GM19463 (cell line): ENCODE measurements at regions not wholly inside any gene's neighbourhood (a gene's known extent, or its start where the extent isn't known, plus 50 kb on each side); places are given as distances from the start of the nearest gene placed in this dataset.
"Not testable (repeated sequence)": the region's sequence is repeated elsewhere in the genome, so short reads cannot be mapped to it uniquely, and the experiment has no call there.

ENCODE experiments used
- ATAC-seq: cut with Tn5 transposase; IDR thresholded peaks from one replicate; pipeline ENCODE4 v1.9.1; 2021; ENCODE audit warnings: mild to moderate bottlenecking, moderate library complexity; ENCODE audit not compliant: unreplicated experiment

DNA sequence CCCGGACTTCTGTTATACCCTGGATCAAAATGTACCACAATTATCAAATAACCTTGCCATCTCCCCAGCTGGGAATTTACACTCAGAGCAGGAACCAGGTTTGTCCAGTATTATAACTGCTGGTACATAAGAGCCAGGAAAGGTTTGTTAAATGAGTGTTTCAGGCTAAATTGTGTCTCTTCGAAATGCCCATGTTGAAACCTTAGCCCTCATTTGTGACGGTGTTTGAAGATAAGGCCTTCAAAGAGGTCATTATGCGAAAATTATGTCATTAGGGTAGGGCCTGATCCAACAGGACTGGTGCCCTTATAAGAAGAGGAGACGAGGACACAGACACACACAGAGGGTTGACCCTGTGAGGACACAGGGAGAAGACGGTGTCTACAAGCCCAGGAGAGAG is 73.5 kb upstream of the DHRSX start:
- no peak for ATAC-seq

DNA sequence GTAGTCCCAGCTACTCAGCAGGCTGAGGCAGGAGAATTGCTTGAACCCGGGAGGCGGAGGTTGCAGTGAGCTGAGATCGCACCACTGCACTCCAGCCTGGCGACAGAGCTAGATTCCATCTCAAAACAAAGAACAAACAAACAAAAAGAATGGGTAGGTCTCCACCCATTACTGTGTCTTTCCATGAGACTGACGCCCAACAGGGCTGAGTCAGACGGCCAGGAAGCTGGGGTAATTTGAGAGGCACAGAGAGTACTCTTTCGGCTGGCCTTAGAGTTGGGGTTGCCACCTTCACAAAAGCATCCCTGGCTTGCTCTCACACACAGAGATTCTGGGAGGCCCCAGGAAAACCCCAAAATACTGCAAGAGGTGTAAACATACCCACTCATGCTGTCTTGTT is 72.0 kb upstream of the DHRSX start:
- ATAC-seq: no peak

DNA sequence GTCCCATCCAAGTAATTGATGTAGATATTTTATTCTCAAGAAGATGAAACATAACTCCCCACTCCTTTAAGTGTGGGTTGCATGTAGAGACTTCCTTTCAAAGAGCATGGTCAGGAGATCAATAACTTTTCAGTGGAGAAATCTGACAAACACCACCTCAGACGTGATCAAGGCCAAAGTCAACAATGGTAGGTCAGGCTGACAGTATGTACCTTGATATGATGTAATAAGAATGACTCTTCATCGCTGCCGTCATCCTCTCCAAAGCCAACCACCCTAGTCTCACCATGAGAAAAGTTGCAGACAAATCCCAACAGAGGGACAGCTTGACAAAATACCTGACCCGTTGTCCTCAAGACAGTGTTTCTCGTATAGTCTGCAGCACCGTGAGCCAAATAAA is 67.3 kb upstream of the DHRSX start:
- ATAC-seq: no peak

DNA sequence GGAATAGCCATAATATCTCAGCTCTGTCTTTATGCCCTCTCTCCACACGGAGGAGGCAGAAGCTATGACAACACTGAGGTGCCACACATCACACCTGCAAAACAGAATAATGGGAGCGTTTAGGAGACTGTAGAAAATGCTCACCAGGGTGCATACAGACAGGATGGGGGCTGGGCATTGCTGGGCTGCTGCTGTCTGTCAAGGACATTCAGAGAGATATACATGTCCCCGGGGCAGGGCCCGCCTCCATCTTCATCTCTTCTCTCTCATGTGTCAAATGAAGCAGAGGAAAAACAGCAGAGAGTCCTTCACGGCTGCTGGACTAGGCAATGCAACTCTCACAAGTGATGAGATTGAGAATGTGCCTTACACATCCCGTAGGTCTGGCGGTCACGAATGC is 65.3 kb upstream of the DHRSX start:
- ATAC-seq: no peak

DNA sequence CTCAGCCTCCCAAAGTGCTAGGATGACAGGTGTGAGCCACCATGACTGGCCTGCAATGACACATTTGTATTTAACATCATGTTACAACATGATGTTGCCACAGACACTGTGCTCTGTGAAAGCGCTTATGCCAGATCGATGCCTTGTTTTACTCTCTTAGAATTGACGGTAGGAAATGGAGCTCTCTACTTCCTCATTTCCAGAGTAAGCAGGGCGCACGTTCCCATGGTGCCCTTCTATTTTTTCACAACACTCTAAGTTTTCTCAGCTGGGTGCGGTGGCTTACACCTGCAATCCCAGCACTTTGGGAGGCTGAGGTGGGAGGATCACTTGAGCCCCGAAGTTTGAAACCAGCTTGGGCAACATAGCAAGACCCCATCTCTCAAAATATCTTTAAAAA is 60.7 kb upstream of the DHRSX start:
- no peak for ATAC-seq

DNA sequence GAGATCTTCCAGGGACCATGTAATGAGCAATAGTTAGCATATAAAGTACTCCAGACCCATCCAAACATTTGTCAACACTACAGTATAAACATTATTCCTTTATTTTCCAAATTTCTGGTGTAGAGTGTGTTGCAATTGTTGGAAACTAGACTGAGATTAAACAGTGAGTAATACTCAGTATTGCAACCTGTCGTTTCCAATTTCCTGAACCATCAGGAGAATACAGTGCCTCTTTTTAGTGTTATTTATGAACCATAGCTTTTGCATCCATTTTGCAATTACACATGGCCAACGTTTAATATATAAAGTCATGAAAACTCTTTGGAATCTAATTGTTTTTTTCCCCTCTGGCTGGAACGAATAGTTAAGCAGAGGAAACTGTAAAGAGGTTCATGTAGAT is 58.3 kb upstream of the DHRSX start:
- ATAC-seq: no peak

DNA sequence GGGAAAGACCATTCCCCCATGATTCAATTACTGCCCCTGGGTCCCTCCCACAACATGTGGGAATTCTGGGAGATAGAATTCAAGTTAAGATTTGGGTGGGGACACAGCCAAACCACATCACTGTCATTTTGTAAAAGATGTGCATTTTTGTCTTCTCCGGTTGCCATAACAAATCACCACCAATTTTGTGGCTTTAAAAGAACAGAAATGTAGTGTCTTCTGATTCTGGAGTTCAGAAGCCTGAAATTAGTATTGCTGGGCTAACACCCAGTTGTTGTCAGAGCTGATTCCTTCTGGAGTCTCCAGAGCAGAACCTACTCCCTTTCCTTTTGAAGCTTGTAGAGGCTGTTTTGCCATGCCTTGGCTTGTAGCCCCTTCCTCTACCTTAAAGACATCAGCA is 54.1 kb upstream of the DHRSX start:
- no peak for ATAC-seq

DNA sequence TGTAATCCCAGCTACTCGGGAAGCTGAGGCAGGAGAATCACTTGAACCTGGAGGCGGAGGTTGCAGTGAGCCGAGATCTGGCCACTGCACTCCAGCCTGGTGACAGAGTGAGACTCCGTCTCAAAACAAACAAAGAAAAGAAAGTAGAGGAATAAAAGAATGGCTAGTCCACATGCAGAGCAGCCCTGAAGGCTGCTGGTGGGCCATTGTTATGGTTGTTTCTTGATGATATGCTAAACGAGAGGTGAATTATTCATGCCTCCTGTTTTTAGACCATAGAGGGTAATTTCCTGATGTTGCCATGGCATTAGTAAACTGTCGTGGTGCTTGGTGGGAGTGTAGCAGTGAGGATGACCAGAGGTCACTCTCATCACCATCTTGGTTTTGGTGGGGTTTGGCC is 53.3 kb upstream of the DHRSX start:
- not testable (repeated sequence) for ATAC-seq

DNA sequence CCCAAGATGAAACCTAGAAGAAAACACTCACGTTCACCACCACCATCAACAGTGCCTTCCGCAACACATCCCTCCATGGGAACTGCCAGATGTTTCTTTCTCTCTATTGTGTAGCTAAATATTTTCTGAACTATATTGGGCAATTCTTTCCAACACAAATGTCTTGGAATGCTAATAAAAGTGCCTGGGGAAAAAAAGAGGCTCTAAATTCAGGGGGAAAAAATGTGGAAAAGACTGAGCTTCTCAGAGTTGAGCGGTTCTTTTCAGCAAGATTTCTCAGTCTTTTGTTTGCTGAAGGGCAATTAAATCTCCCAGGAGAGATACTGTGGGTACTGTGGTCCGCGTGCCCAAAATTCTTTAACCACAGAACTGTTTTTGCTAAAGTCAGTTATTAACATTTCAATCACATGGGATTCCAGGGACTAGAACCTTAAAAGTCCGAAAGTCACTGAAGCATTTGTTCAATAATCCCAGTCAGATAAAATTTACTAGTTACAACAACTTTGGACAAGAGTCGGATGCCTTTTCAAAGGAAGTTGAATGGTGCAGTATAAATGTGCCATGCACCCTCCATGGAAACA is 51.9 kb upstream of the DHRSX start:
- ATAC-seq: no peak

DNA sequence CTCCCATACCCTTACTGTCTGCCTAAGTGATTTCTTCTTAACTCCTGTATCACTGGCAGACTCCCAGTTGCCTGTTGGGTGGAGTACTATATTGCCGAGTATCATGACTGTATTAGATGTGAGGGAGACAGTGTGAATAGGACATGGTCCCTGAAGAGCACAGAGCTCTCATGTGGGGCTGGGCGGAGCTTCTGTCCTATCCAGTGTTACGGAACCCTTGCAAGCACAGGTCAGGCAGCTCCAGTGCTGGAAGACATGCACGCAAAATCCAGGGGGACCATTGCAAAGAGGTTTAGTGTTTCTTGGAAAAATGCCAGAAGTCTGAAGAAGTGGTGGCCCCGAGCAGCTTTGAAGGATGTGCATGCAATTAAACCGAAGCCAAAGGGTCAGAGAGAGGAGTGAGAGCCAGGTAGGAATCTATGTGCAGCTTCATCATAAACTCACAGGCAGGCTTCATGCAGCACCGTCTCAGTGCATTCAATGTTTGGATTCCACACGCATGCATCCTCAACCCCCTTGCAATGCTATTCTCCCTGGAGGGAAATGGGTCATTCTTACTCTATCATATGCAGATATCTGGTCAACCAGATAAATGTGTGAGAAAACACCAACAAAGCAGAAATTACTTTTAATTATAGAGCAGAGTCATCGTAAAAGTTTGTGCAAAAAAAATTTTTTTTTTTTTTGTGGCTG is 49.7 kb upstream of the DHRSX start:
- no peak for ATAC-seq
